Liver (tissue), 8 donors: ENCODE measurements at regions not wholly inside any gene's neighbourhood (a gene's known extent, or its start where the extent isn't known, plus 50 kb on each side); places are given as distances from the start of the nearest gene placed in this dataset.

Experiments used
- DNase-seq: peaks from one replicate; pipeline ENCODE4 v3.0.0-alpha.2; 2017; ENCODE audit warnings: low spot score
- H3K27ac ChIP-seq, 2 donors: one replicate each; pipeline ENCODE4 v1.7.0; 2013; ENCODE audit warnings: inconsistent platforms in 2 of 2, low read length in 2 of 2, control low read depth in 1 of 2, low read depth in 1 of 2, mild to moderate bottlenecking in 1 of 2
- H3K27me3 ChIP-seq, 4 donors: one replicate each; pipeline versions ENCODE4 v1.6.1 to v1.7.0; 2013; ENCODE audit warnings: low read length in 3 of 4, inconsistent platforms in 1 of 4, mild to moderate bottlenecking in 1 of 4, moderate library complexity in 1 of 4; ENCODE audit not compliant: control insufficient read depth in 4 of 4, insufficient read depth in 4 of 4
- H3K36me3 ChIP-seq, 4 donors: one replicate each; pipeline versions ENCODE4 v1.6.1 to v1.7.0; 2013; ENCODE audit warnings: low read length in 3 of 4, mild to moderate bottlenecking in 3 of 4, low read depth in 1 of 4, moderate library complexity in 1 of 4; ENCODE audit not compliant: control insufficient read depth in 4 of 4, insufficient read depth in 3 of 4
- H3K4me1 ChIP-seq, 4 donors: one replicate each; pipeline versions ENCODE4 v1.6.1 to v1.7.0; 2013; ENCODE audit warnings: low read length in 3 of 4, mild to moderate bottlenecking in 3 of 4, moderate library complexity in 1 of 4; ENCODE audit not compliant: control insufficient read depth in 4 of 4, insufficient read depth in 4 of 4
- H3K4me3 ChIP-seq, 3 donors: one replicate each; pipeline versions ENCODE4 v1.6.1 to v1.7.0; 2013; ENCODE audit warnings: low read length in 3 of 3, control low read depth in 1 of 3, low read depth in 1 of 3, mild to moderate bottlenecking in 1 of 3
- H3K9ac ChIP-seq, 2 donors: one replicate each; pipeline ENCODE4 v1.7.0; 2013; ENCODE audit warnings: low read length in 2 of 2, mild to moderate bottlenecking in 2 of 2, moderate library complexity in 2 of 2, control low read depth in 1 of 2, low read depth in 1 of 2
- H3K9me3 ChIP-seq, 4 donors: one replicate each; pipeline versions ENCODE4 v1.6.1 to v1.7.0; 2013; ENCODE audit warnings: low read length in 3 of 4; ENCODE audit not compliant: control insufficient read depth in 4 of 4
- ATF3 ChIP-seq: IDR thresholded peaks from 2 replicates; pipeline ENCODE4 v1.6.1; 2016; ENCODE audit warnings: antibody characterized with exemption
- CTCF ChIP-seq: fragments of 150-350 bp; IDR thresholded peaks from 2 replicates; pipeline ENCODE4 v1.5.1; 2017; ENCODE audit warnings: improper control_type of control experiment, low read depth, low read length; ENCODE audit not compliant: missing input control
- EGR1 ChIP-seq, 2 donors: IDR thresholded peaks; 2 replicates each; pipeline ENCODE4 v1.6.1; 2016 to 2018; ENCODE audit warnings: antibody characterized with exemption in 2 of 2, low read depth in 2 of 2
- FOXA1 ChIP-seq: IDR thresholded peaks from 2 replicates; pipeline ENCODE4 v1.6.1; 2016; ENCODE audit warnings: antibody characterized with exemption
- FOXA2 ChIP-seq: IDR thresholded peaks from 2 replicates; pipeline ENCODE4 v1.6.1; 2016; ENCODE audit warnings: antibody characterized with exemption
- GABPA ChIP-seq, 2 donors: IDR thresholded peaks in 1 of 2; conservative IDR thresholded peaks in 1 of 2; 2 replicates each; pipeline ENCODE4 v1.6.1; 2016; ENCODE audit warnings: antibody characterized with exemption in 2 of 2, mild to moderate bottlenecking in 1 of 2, moderate library complexity in 1 of 2
- HNF4A ChIP-seq, 2 donors: conservative IDR thresholded peaks; 2 replicates each; pipeline ENCODE4 v1.6.1; 2016; ENCODE audit warnings: antibody characterized with exemption in 2 of 2, mild to moderate bottlenecking in 2 of 2
- HNF4G ChIP-seq: IDR thresholded peaks from 2 replicates; pipeline ENCODE4 v1.6.1; 2016; ENCODE audit warnings: antibody characterized with exemption
- JUND ChIP-seq, 2 donors: IDR thresholded peaks; 2 replicates each; pipeline ENCODE4 v1.6.1; 2016; ENCODE audit warnings: antibody characterized with exemption in 2 of 2
- MAX ChIP-seq: IDR thresholded peaks from 2 replicates; pipeline ENCODE4 v1.6.1; 2016; ENCODE audit warnings: antibody characterized with exemption
- NR2F2 ChIP-seq: IDR thresholded peaks from 2 replicates; pipeline ENCODE4 v1.6.1; 2016; ENCODE audit warnings: antibody characterized with exemption
- RAD21 ChIP-seq, 2 donors: IDR thresholded peaks; 2 replicates each; pipeline ENCODE4 v1.6.1; 2016; ENCODE audit warnings: antibody characterized with exemption in 2 of 2, mild to moderate bottlenecking in 2 of 2
- REST ChIP-seq: IDR thresholded peaks from 2 replicates; pipeline ENCODE4 v1.6.1; 2016; ENCODE audit warnings: antibody characterized with exemption, mild to moderate bottlenecking
- RXRA ChIP-seq, 2 donors: IDR thresholded peaks; 2 replicates each; pipeline ENCODE4 v1.6.1; 2017 to 2018; ENCODE audit warnings: antibody characterized with exemption in 2 of 2, mild to moderate bottlenecking in 1 of 2
- SP1 ChIP-seq: IDR thresholded peaks from 2 replicates; pipeline ENCODE4 v1.6.1; 2018; ENCODE audit warnings: antibody characterized with exemption, mild to moderate bottlenecking
- TAF1 ChIP-seq: conservative IDR thresholded peaks from 2 replicates; pipeline ENCODE4 v1.6.1; 2016; ENCODE audit warnings: antibody characterized with exemption, mild to moderate bottlenecking
- YY1 ChIP-seq: IDR thresholded peaks from 2 replicates; pipeline ENCODE4 v1.6.1; 2016; ENCODE audit warnings: antibody characterized with exemption, mild to moderate bottlenecking
- ZBTB33 ChIP-seq: IDR thresholded peaks from 2 replicates; pipeline ENCODE4 v1.6.1; 2016; ENCODE audit warnings: antibody characterized with exemption
- WGBS: extraction: QIAGEN DNeasy Blood & Tissue Kit; methylation state at CpG from one replicate; pipeline ENCODE4 v1.1.7; 2013; 5-methylcytosine and 5-hydroxymethylcytosine counted together
- donor health status: healthy.
- donor health status: healthy.
- donor health status: healthy.
- donor health status: healthy.
- donor health status: healthy.

- H3K27ac ChIP-seq: no peak overlapping the region
- no peak overlapping the region for H3K9ac ChIP-seq
- H3K27me3 ChIP-seq: no peaks in the 10 kb centered on the region
- no peak overlapping the region for H3K4me3 ChIP-seq
- DNase-seq: no peak
- H3K9me3 ChIP-seq: no peaks in the 10 kb centered on the region
- 77% methylated on average over 3 of the region's 3 CpGs for WGBS
- H3K4me1 ChIP-seq: peaks cover 0 to 3% (median 0%) of the 10 kb centered on the region in 4 donors
- no peaks in the 10 kb centered on the region for H3K36me3 ChIP-seq
- no peak for TF ChIP-seq GABPA (IDR thresholded peaks at IDR 0.05 in 1 of 2, conservative IDR thresholded peaks at IDR 0.05 in 1 of 2)
- no peak for TF ChIP-seq SP1
These were observed 306.8 kb downstream of the KCNRG start for GRCh38 chr13:50322006-50322405.

GRCh38 chr13:50323440-50324065 is 308.3 kb downstream of the KCNRG start:
- no peak overlapping the region for H3K9ac ChIP-seq
- H3K27me3 ChIP-seq: no peaks in the 10 kb centered on the region
- H3K27ac ChIP-seq: no peak overlapping the region
- no peaks in the 10 kb centered on the region for H3K9me3 ChIP-seq
- DNase-seq: no peak
- H3K4me1 ChIP-seq: peaks cover 0 to 3% (median 0%) of the 10 kb centered on the region in 4 donors
- TF ChIP-seq RXRA (IDR thresholded peaks at IDR 0.05): no peak
- TF ChIP-seq HNF4G: no peak
- no peak for TF ChIP-seq RAD21 (IDR thresholded peaks at IDR 0.05)
- no peak for TF ChIP-seq CTCF
- no peak for TF ChIP-seq FOXA1
- TF ChIP-seq SP1: no peak
- no peak for TF ChIP-seq JUND (IDR thresholded peaks at IDR 0.05)
- TF ChIP-seq ATF3: no peak
- TF ChIP-seq EGR1 (IDR thresholded peaks at IDR 0.05; ENCODE audit: low read depth in 2 of 2): no peak
- no peak for TF ChIP-seq YY1
- TF ChIP-seq HNF4A (conservative IDR thresholded peaks at IDR 0.05): no peak
- TF ChIP-seq TAF1: no peak
- TF ChIP-seq GABPA (IDR thresholded peaks at IDR 0.05 in 1 of 2, conservative IDR thresholded peaks at IDR 0.05 in 1 of 2): no peak
- no peak for TF ChIP-seq FOXA2
- no peak for TF ChIP-seq ZBTB33
- no peak for TF ChIP-seq NR2F2
- TF ChIP-seq MAX: no peak
- no peak for TF ChIP-seq REST
- no peak overlapping the region for H3K4me3 ChIP-seq
- H3K36me3 ChIP-seq: no peaks in the 10 kb centered on the region
- 97% methylated on average over 3 of the region's 3 CpGs for WGBS
